CD4-positive, alpha-beta T cell (primary cell): ENCODE measurements at regions not wholly inside any gene's neighbourhood (a gene's known extent, or its start where the extent isn't known, plus 50 kb on each side); places are given as distances from the start of the nearest gene placed in this dataset.

Experiments used
- ATAC-seq: fragments of 200-7000 bp; cut with Tn5 transposase; one replicate; pipeline ENCODE4 v1.10.0; 2022; ENCODE audit warnings: mild to moderate bottlenecking; ENCODE audit not compliant: poor library complexity
- CTCF ChIA-PET: fragments of 350-600 bp; sonication (Branson Sonifier 250); formaldehyde crosslinking; loops from one replicate; lab custom pipeline; 2021; ENCODE audit warnings: antibody characterized with exemption, inconsistent platforms; lab: Charles Lee
- POLR2A ChIA-PET: fragments of 350-600 bp; sonication (Branson Sonifier 250); formaldehyde crosslinking; loops from one replicate; lab custom pipeline; 2021; ENCODE audit warnings: antibody characterized with exemption, inconsistent platforms; lab: Charles Lee
- DNase-seq, 14 experiments: peaks; one replicate each; pipeline ENCODE4 v3.0.0-alpha.2; 2013 to 2020; ENCODE audit warnings: mixed read lengths in 2 of 14
- H3K27ac ChIP-seq, 2 donors: one replicate each; pipeline versions ENCODE4 v1.5.1 to v1.7.0; 2013; ENCODE audit warnings: low read length in 2 of 2, low read depth in 1 of 2, mild to moderate bottlenecking in 1 of 2
- H3K27me3 ChIP-seq, 2 experiments: 1 replicate in 1 of 2; 2 replicates in 1 of 2; pipeline versions ENCODE4 v1.6.1 to v1.7.0; 2013; ENCODE audit warnings: low read length in 2 of 2, control low read depth in 1 of 2, mild to moderate bottlenecking in 1 of 2, moderate library complexity in 1 of 2; ENCODE audit not compliant: insufficient read depth in 2 of 2, control insufficient read depth in 1 of 2
- H3K36me3 ChIP-seq: one replicate; pipeline ENCODE4 v1.6.1; 2013; ENCODE audit warnings: low read length, control low read depth; ENCODE audit not compliant: insufficient read depth
- H3K4me1 ChIP-seq: one replicate; pipeline ENCODE4 v1.6.1; 2013; ENCODE audit warnings: low read length, control low read depth; ENCODE audit not compliant: insufficient read depth
- H3K4me3 ChIP-seq: one replicate; pipeline ENCODE4 v1.5.1; 2013; ENCODE audit warnings: mild to moderate bottlenecking, low read length, moderate library complexity
- H3K9me3 ChIP-seq, 2 experiments: 1 replicate in 1 of 2; 2 replicates in 1 of 2; pipeline versions ENCODE4 v1.6.1 to v1.7.0; 2013; ENCODE audit warnings: low read length in 2 of 2, mild to moderate bottlenecking in 2 of 2, control low read depth in 1 of 2, moderate library complexity in 1 of 2; ENCODE audit not compliant: control insufficient read depth in 1 of 2, insufficient read depth in 1 of 2
- H3K27ac Mint-ChIP-seq: one replicate; pipeline ENCODE4 v1.8.0; 2020; ENCODE audit warnings: mixed read lengths
- H3K27me3 Mint-ChIP-seq: one replicate; pipeline ENCODE4 v1.8.0; 2021; ENCODE audit warnings: mixed read lengths
- H3K36me3 Mint-ChIP-seq: one replicate; pipeline ENCODE4 v1.8.0; 2021; ENCODE audit warnings: low read depth, mixed read lengths
- H3K4me1 Mint-ChIP-seq: one replicate; pipeline ENCODE4 v1.8.0; 2021; ENCODE audit warnings: low read depth, mixed read lengths
- H3K4me3 Mint-ChIP-seq: one replicate; pipeline ENCODE4 v1.8.0; 2020; ENCODE audit warnings: mild to moderate bottlenecking, mixed read lengths
- H3K9me3 Mint-ChIP-seq: one replicate; pipeline ENCODE4 v1.8.0; 2020; ENCODE audit warnings: mixed read lengths
- intact Hi-C, 2 experiments: fragments of 100-400 bp; cut with DNase I in 1 of 2; cut with micrococcal nuclease in 1 of 2; formaldehyde crosslinking; loops; one replicate each; pipeline versions ENCODE4 v1.15.1 to v1.9.0; 2023 to 2025; cut with DNase I, micrococcal nuclease
- TF ChIP-seq, protein P1 (sequence below): fragments of 200-600 bp; IDR thresholded peaks from one replicate; pipeline ENCODE4 v1.8.0; 2022; ENCODE audit warnings: antibody characterized with exemption, mild to moderate bottlenecking

DNA sequence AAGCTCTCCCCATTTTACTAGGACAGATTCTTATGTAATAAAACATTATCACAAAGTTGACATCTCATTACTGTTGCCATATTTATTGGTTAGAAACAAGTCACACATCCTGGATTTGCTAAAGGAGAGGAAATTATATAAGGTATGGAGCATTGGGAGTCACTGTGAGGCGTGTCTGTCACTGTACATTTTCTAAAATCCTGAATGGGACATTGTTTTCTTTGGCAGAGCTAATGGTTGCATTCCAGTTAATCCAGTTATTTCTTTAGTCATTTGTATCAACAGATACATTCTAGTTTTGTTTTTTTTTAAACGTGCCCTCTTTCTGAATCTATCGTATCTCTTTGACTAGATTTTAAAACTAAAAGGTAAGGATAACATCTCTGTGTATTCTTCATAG, 70.2 kb upstream of the MITF start:
- intact Hi-C loops, result loop anchor here in 1 of 2 experiments (5.0 kb wide), 1 partner anchor 507 kb away; no protein-coding TSS in a partner anchor
- no peaks in the 10 kb centered on the region for H3K36me3 Mint-ChIP-seq
- ATAC-seq, result no peak
- H3K4me1 Mint-ChIP-seq, result no peaks in the 10 kb centered on the region
- TF ChIP-seq, protein P1, sequence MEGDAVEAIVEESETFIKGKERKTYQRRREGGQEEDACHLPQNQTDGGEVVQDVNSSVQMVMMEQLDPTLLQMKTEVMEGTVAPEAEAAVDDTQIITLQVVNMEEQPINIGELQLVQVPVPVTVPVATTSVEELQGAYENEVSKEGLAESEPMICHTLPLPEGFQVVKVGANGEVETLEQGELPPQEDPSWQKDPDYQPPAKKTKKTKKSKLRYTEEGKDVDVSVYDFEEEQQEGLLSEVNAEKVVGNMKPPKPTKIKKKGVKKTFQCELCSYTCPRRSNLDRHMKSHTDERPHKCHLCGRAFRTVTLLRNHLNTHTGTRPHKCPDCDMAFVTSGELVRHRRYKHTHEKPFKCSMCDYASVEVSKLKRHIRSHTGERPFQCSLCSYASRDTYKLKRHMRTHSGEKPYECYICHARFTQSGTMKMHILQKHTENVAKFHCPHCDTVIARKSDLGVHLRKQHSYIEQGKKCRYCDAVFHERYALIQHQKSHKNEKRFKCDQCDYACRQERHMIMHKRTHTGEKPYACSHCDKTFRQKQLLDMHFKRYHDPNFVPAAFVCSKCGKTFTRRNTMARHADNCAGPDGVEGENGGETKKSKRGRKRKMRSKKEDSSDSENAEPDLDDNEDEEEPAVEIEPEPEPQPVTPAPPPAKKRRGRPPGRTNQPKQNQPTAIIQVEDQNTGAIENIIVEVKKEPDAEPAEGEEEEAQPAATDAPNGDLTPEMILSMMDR, result no peak
- ChIA-PET POLR2A (no interaction called here), CTCF (no interaction called here)
- H3K9me3 Mint-ChIP-seq, result no peaks in the 10 kb centered on the region
- DNase-seq, result no peak
- Histone ChIP-seq H3K9me3 (no peaks in the 10 kb centered on the region), H3K27me3 (no peaks in the 10 kb centered on the region), H3K4me3 (no peak overlapping the region), H3K4me1 (no peaks in the 10 kb centered on the region), H3K36me3 (no peaks in the 10 kb centered on the region), H3K27ac (no peak overlapping the region)
- peaks cover 4% of the 10 kb centered on the region for H3K27me3 Mint-ChIP-seq
- H3K4me3 Mint-ChIP-seq, result no peak overlapping the region
- H3K27ac Mint-ChIP-seq, result no peak overlapping the region

GRCh38 chr3:69665026-69665737, 74.1 kb upstream of the MITF start:
- no peaks in the 10 kb centered on the region for H3K9me3 Mint-ChIP-seq
- Histone ChIP-seq H3K27ac (no peak overlapping the region), H3K36me3 (no peaks in the 10 kb centered on the region), H3K9me3 (peaks cover 0 to 8% of the 10 kb centered on the region in 2 experiments), H3K4me1 (no peaks in the 10 kb centered on the region), H3K4me3 (no peak overlapping the region), H3K27me3 (no peaks in the 10 kb centered on the region)
- TF ChIP-seq, protein P1, result no peak
- POLR2A ChIA-PET, result no interaction called here
- H3K36me3 Mint-ChIP-seq, result no peaks in the 10 kb centered on the region
- CTCF ChIA-PET, result interaction anchor here (0.7 kb wide), 1 partner anchor 20 kb away, joined by 3 read pairs; no protein-coding TSS in a partner anchor
- no peak overlapping the region for H3K4me3 Mint-ChIP-seq
- H3K4me1 Mint-ChIP-seq, result no peaks in the 10 kb centered on the region
- intact Hi-C loops, result loop anchor here in 1 of 2 experiments (5.0 kb wide), 1 partner anchor 503 kb away; no protein-coding TSS in a partner anchor
- H3K27ac Mint-ChIP-seq, result no peak overlapping the region
- H3K27me3 Mint-ChIP-seq, result no peaks in the 10 kb centered on the region
- DNase-seq, result no peak
- no peak for ATAC-seq

- Mint-ChIP-seq H3K36me3 (no peaks in the 10 kb centered on the region), H3K4me3 (no peak overlapping the region), H3K9me3 (no peaks in the 10 kb centered on the region), H3K27ac (no peak overlapping the region), H3K4me1 (no peaks in the 10 kb centered on the region), H3K27me3 (no peaks in the 10 kb centered on the region)
- CTCF ChIA-PET, result no interaction called here
- H3K36me3 ChIP-seq, result no peaks in the 10 kb centered on the region
- H3K27me3 ChIP-seq, result no peaks in the 10 kb centered on the region
- POLR2A ChIA-PET, result no interaction called here
- DNase-seq, result no peak
- TF ChIP-seq, protein P1, result no peak
- H3K4me3 ChIP-seq, result no peak overlapping the region
- no peak overlapping the region for H3K27ac ChIP-seq
- H3K9me3 ChIP-seq, result peaks cover 0 to 9% of the 10 kb centered on the region in 2 experiments
- no peaks in the 10 kb centered on the region for H3K4me1 ChIP-seq
- intact Hi-C loops, result no loop called here
- ATAC-seq, result no peak
These were observed 78.6 kb upstream of the MITF start for GRCh38 chr3:69660631-69661030.
